NCI-H2107 treated with DMSO at 0.1 percent for 48 hours (cell line): ENCODE measurements at regions not wholly inside any gene's neighbourhood (a gene's known extent, or its start where the extent isn't known, plus 50 kb on each side); places are given as distances from the start of the nearest gene placed in this dataset.
"Not testable (repeated sequence)": the region's sequence is repeated elsewhere in the genome, so short reads cannot be mapped to it uniquely, and the experiment has no call there.

Experiments
- DNase-seq: peaks from one replicate; lab custom pipeline; 2025; ENCODE audit not compliant: unreplicated experiment; lab: John Stamatoyannopoulos, UW

GRCh38 chr5:174816858-174817257, 92.5 kb downstream of the MSX2 start:
- no peak for DNase-seq

GRCh38 chr5:174811438-174811837, 87.1 kb downstream of the MSX2 start:
- no peak for DNase-seq

- no peak for DNase-seq
These were observed 86.4 kb downstream of the MSX2 start for GRCh38 chr5:174810796-174811195.

- DNase-seq = no peak
These were observed 83.1 kb downstream of the MSX2 start for GRCh38 chr5:174807471-174807870.

GRCh38 chr5:174806729-174807128, 82.3 kb downstream of the MSX2 start:
- no peak for DNase-seq

- DNase-seq = no peak
These were observed 77.4 kb downstream of the MSX2 start for GRCh38 chr5:174801798-174802197.

- no peak for DNase-seq
These were observed 76.1 kb downstream of the MSX2 start for GRCh38 chr5:174800435-174800834.

GRCh38 chr5:174799121-174799520, 74.7 kb downstream of the MSX2 start:
- no peak for DNase-seq

- DNase-seq = no peak
These were observed 74.2 kb downstream of the MSX2 start for GRCh38 chr5:174798551-174798951.

- no peak for DNase-seq
These were observed 72.4 kb downstream of the MSX2 start for GRCh38 chr5:174796711-174797192.

- DNase-seq = no peak
These were observed 70.7 kb downstream of the MSX2 start for GRCh38 chr5:174794931-174795672.

GRCh38 chr5:174793684-174794328, 69.4 kb downstream of the MSX2 start:
- DNase-seq = no peak

GRCh38 chr5:174793076-174793475, 68.7 kb downstream of the MSX2 start:
- DNase-seq = no peak

GRCh38 chr5:174792265-174792664, 67.9 kb downstream of the MSX2 start:
- DNase-seq = not testable (repeated sequence)

- no peak for DNase-seq
These were observed 66.5 kb downstream of the MSX2 start for GRCh38 chr5:174790906-174791305.

GRCh38 chr5:174789596-174789995, 65.2 kb downstream of the MSX2 start:
- no peak for DNase-seq

GRCh38 chr5:174785120-174785680, 60.8 kb downstream of the MSX2 start:
- DNase-seq = no peak
